Fibroblast of villous mesenchyme (primary cell): ENCODE measurements at regions not wholly inside any gene's neighbourhood (a gene's known extent, or its start where the extent isn't known, plus 50 kb on each side); places are given as distances from the start of the nearest gene placed in this dataset.

ENCODE experiments used
- DNase-seq: peaks from one replicate; pipeline ENCODE4 v3.0.0-alpha.2; 2010; ENCODE audit warnings: low read depth
- H3K4me3 ChIP-seq: 2 replicates; pipeline ENCODE4 v1.5.1; 2011; ENCODE audit warnings: low read depth, mild to moderate bottlenecking, low read length
- TF ChIP-seq, protein P1 (sequence below): IDR thresholded peaks from 2 replicates; pipeline ENCODE4 v1.5.1; 2012; ENCODE audit warnings: low read depth, mild to moderate bottlenecking, low read length; ENCODE audit not compliant: insufficient read depth

DNA sequence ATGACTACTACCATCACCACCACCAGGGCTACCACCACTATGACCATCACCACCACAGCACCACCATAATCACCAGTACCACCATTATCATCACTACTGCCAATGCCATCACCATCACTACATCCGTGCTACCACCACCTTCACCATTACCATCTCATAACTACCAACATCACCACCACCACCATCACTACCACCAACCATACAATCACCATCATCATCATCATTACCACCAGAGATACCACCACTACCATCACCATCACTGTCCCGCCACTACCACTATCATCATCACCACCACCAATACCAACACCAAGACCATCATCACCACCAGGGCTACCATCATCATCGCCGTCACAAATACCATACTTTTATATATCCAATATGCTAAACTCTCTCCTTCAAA lies 369.6 kb upstream of the DYNLRB2 start:
- TF ChIP-seq, protein P1, sequence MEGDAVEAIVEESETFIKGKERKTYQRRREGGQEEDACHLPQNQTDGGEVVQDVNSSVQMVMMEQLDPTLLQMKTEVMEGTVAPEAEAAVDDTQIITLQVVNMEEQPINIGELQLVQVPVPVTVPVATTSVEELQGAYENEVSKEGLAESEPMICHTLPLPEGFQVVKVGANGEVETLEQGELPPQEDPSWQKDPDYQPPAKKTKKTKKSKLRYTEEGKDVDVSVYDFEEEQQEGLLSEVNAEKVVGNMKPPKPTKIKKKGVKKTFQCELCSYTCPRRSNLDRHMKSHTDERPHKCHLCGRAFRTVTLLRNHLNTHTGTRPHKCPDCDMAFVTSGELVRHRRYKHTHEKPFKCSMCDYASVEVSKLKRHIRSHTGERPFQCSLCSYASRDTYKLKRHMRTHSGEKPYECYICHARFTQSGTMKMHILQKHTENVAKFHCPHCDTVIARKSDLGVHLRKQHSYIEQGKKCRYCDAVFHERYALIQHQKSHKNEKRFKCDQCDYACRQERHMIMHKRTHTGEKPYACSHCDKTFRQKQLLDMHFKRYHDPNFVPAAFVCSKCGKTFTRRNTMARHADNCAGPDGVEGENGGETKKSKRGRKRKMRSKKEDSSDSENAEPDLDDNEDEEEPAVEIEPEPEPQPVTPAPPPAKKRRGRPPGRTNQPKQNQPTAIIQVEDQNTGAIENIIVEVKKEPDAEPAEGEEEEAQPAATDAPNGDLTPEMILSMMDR: no peak
- no peak for DNase-seq
- no peak overlapping the region for H3K4me3 ChIP-seq

DNA sequence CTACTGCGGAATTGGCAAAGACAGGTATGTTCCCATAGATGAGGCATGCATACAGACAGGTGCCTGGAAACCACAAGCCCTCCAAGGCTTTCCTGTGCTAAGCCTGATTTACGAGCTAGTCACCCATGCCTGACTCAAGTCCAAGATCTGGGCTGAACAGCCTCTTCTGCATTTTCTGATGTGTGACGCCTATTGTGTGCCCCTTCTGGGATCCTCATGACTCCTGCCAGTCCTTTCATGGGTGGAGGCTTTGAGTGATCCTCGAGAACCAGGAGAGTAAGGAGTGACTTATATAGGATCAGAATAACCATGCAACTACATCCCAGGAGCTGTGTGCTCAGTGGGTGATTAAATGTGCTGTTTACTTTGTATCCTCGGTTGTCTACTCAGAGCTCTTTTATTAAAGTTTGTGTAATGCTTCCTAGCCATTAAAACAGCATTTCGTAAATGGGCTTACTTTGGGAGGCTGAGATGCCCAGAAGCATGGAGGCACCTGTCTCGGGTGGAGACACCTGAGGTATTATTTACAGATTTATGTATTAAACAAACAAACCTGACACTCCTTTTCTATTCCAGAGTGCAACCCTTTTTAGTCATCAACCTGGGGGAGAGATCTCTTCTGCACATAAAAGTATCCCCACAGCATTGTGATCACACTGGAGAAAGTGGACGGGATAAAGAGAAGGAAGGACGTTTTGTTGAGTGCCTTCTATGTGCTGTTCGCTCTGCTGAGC lies 373.0 kb upstream of the DYNLRB2 start:
- H3K4me3 ChIP-seq: no peak overlapping the region
- no peak for DNase-seq
- TF ChIP-seq, protein P1: no peak

DNA sequence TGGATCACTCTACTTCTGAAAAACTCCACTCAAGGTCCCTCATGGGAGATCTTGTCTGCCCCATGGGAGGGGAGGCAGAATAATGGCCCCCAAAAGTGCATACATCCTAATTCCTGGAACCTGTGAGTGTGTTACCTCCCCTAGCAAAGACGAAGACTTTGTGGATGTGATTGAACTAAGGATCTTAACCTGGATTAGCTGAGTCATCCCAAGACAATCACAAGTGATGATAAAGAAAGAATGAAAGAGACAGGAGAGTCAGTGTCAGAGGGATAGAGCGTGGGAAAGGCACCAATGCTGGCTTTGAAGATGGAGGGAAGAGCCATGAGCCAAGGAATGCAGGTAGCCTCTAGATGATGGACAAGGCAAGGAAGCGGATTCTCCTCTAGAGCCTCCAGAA lies 374.7 kb upstream of the DYNLRB2 start:
- H3K4me3 ChIP-seq: no peak overlapping the region
- no peak for DNase-seq

DNA sequence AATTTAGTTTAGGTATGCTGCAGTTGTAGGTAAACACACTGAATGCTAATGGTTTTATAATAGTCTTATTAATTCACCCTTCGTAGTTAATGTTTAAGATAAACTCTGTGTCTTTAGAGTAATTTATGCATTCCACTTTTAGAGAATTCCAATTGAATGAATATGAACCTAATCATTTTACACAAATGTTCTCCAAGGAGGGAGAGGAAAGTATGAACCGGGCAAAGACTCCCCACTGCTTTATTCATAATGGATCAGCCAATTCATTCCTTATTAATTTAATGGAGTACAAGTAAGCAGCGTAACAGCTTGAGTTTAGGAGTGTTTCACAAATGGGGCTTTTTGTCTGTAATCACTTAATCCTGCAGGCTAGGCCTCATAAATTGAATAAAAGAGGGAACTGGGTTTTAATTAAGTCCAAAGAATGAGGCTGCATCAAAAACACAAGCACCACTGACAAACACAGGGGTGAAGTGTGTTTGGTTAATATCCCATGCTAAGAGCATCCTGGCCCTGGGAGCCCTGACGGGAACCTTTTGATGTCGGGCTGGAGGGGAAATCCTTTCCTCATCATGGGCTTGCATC lies 375.7 kb upstream of the DYNLRB2 start:
- H3K4me3 ChIP-seq: no peak overlapping the region
- TF ChIP-seq, protein P1: no peak
- DNase-seq: no peak

More for the DNA sequence above, 374.7 kb upstream of the DYNLRB2 start:
- TF ChIP-seq, protein P1: no peak

DNA sequence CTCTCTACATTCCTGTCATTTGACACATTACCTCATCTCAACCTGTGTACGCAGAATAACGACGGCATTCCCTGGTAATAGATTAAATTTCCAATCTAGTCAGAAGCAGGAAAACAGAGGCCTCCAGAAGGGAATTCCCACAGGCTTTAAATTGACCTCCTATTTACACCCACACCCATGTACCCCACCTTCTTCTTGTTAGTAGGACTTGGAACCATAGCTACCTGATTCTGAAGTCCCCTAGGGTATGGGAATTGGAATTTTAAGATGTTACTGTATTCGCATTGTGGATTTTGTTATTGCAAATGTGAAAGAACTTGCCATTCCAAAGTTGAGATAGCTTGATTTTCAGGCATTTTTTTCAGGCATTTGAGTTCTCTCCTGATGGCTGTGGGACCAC lies 377.5 kb upstream of the DYNLRB2 start:
- H3K4me3 ChIP-seq: no peak overlapping the region
- no peak for DNase-seq
- TF ChIP-seq, protein P1: no peak

DNA sequence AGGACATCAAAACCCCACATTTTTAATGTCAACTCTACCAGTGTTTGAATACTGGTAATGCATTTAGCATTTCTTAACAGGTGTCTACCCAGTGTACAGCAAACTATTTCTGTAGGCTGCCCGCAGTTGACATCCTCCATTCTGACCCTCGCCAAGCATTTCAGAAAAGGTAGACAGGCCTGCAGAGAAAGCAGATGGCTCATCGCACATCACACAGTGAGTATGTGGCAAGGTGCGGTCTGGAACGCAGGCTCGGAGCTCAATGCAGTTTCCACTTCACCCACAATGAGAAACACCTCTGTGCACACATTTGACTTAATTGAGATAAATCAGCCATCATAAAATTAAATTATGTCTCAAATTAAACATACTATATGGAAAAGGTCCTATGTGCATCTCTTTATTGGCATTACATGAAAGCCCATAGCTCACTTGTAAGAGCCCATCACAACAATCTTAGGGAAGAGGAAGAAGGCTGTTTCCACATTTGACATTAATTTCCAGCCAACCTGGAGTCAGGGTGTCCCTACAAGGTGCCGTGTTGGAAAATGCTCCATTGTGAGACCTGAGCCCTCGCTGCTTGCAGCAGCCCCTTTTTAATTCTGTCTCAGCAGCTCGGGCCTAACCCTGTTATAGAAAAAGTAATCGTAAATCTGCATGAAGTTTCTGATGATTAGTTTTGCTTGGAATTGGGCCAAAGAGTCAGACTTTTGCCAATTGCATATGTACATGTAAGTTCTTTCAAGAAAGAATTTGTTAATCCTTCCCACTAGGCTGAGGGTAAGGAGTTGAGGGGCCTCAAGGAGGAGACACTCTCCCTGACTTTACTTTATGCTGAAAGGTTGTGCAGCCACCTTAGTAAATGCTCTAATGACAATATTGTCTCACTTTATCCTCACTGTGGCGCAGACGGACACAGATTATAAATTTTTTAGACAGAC lies 378.7 kb upstream of the DYNLRB2 start:
- no peak overlapping the region for H3K4me3 ChIP-seq
- DNase-seq: no peak
- TF ChIP-seq, protein P1: no peak
